HepG2 (cell line): ENCODE measurements at regions not wholly inside any gene's neighbourhood (a gene's known extent, or its start where the extent isn't known, plus 50 kb on each side); places are given as distances from the start of the nearest gene placed in this dataset.

ENCODE experiments used
- AGO1 ChIP-seq: fragments of 200-400 bp; formaldehyde crosslinking; IDR thresholded peaks from 2 replicates; pipeline ENCODE4 v1.6.1; 2017; ENCODE audit warnings: mild to moderate bottlenecking, low read depth, low read length, moderate library complexity; ENCODE audit not compliant: poor library complexity, severe bottlenecking
- EHMT2 ChIP-seq: fragments of 200-600 bp; sonication (generic); IDR thresholded peaks from 2 replicates; pipeline ENCODE4 v1.7.0; 2017; ENCODE audit warnings: antibody characterized with exemption, low read depth, low read length, borderline replicate concordance
- IRF2 ChIP-seq: IDR thresholded peaks from 2 replicates; pipeline ENCODE4 v1.6.1; 2018; ENCODE audit warnings: missing genetic modification reagents, missing compliant biosample characterization
- IRX3 ChIP-seq: sonication (generic); formaldehyde crosslinking; IDR thresholded peaks from 2 replicates; pipeline ENCODE4 v1.8.1; 2023; ENCODE audit warnings: mild to moderate bottlenecking, low read depth, missing genetic modification reagents, borderline replicate concordance
- ISX ChIP-seq: sonication (generic); formaldehyde crosslinking; conservative IDR thresholded peaks from 2 replicates; pipeline ENCODE4 v1.5.0; 2020; ENCODE audit warnings: missing genetic modification reagents
- JARID2 ChIP-seq: sonication (generic); formaldehyde crosslinking; IDR thresholded peaks from 2 replicates; pipeline ENCODE4 v1.8.1; 2023; ENCODE audit warnings: missing genetic modification reagents, inconsistent platforms; ENCODE audit not compliant: insufficient replicate concordance
- PHF8 ChIP-seq: sonication (generic); formaldehyde crosslinking; IDR thresholded peaks from 2 replicates; pipeline ENCODE4 v1.5.0; 2020; ENCODE audit warnings: missing genetic modification reagents
- SAP130 ChIP-seq: IDR thresholded peaks from 2 replicates; pipeline ENCODE4 v1.6.1; 2016; ENCODE audit warnings: low read depth
- SATB2 ChIP-seq: sonication (generic); formaldehyde crosslinking; IDR thresholded peaks from 2 replicates; pipeline ENCODE4 v1.5.0; 2020; ENCODE audit warnings: missing genetic modification reagents
- TBL1XR1 ChIP-seq: fragments of 150-350 bp; IDR thresholded peaks from 2 replicates; pipeline ENCODE4 v1.6.1; 2014; ENCODE audit warnings: borderline replicate concordance, low read length; ENCODE audit not compliant: partially characterized antibody
- ZNF253 ChIP-seq: sonication (generic); formaldehyde crosslinking; IDR thresholded peaks from 2 replicates; pipeline ENCODE4 v1.8.0; 2022; ENCODE audit warnings: mild to moderate bottlenecking, missing genetic modification reagents, borderline replicate concordance
- ZNF256 ChIP-seq: sonication (generic); formaldehyde crosslinking; conservative IDR thresholded peaks from 2 replicates; pipeline ENCODE4 v1.4.0; 2020; ENCODE audit warnings: missing genetic modification reagents
- ZNF274 ChIP-seq: sonication (generic); formaldehyde crosslinking; IDR thresholded peaks from 2 replicates; pipeline ENCODE4 v1.5.1; 2020; ENCODE audit warnings: mild to moderate bottlenecking, missing genetic modification reagents
- ZNF382 ChIP-seq: sonication (generic); formaldehyde crosslinking; IDR thresholded peaks from 2 replicates; pipeline ENCODE4 v1.5.0; 2020; ENCODE audit warnings: missing genetic modification reagents, mild to moderate bottlenecking, borderline replicate concordance
- ZNF431 ChIP-seq: sonication (generic); formaldehyde crosslinking; IDR thresholded peaks from 2 replicates; pipeline ENCODE4 v1.9.0; 2022; ENCODE audit warnings: missing genetic modification reagents, low read depth, mild to moderate bottlenecking, borderline replicate concordance
- ZNF468 ChIP-seq: sonication (generic); formaldehyde crosslinking; IDR thresholded peaks from 2 replicates; pipeline ENCODE4 v1.8.0; 2022; ENCODE audit warnings: mild to moderate bottlenecking, moderate library complexity, missing genetic modification reagents
- ZNF660 ChIP-seq: sonication (generic); formaldehyde crosslinking; IDR thresholded peaks from 2 replicates; pipeline ENCODE4 v1.5.1; 2020; ENCODE audit warnings: mild to moderate bottlenecking, low read depth, missing genetic modification reagents, borderline replicate concordance
- ZNF713 ChIP-seq: sonication (generic); formaldehyde crosslinking; IDR thresholded peaks from 2 replicates; pipeline ENCODE4 v1.4.0; 2020; ENCODE audit warnings: mild to moderate bottlenecking, missing genetic modification reagents
- ZSCAN12 ChIP-seq: sonication (generic); formaldehyde crosslinking; IDR thresholded peaks from 2 replicates; pipeline ENCODE4 v1.9.0; 2021; ENCODE audit warnings: mild to moderate bottlenecking, missing genetic modification reagents
- ZSCAN22 ChIP-seq: sonication (generic); formaldehyde crosslinking; IDR thresholded peaks from 2 replicates; pipeline ENCODE4 v1.4.0; 2020; ENCODE audit warnings: mild to moderate bottlenecking, missing genetic modification reagents
- ZXDC ChIP-seq: sonication (generic); formaldehyde crosslinking; IDR thresholded peaks from 2 replicates; pipeline ENCODE4 v1.5.0; 2020; ENCODE audit warnings: mild to moderate bottlenecking, missing genetic modification reagents
- TF ChIP-seq, protein P1 (sequence below): sonication (generic); formaldehyde crosslinking; IDR thresholded peaks from 2 replicates; pipeline ENCODE4 v1.4.0; 2020; ENCODE audit warnings: mild to moderate bottlenecking, missing genetic modification reagents
- TF ChIP-seq, protein P2 (sequence below): sonication (generic); formaldehyde crosslinking; IDR thresholded peaks from 2 replicates; pipeline ENCODE4 v1.4.0; 2020; ENCODE audit warnings: missing genetic modification reagents
- TF ChIP-seq, protein P3 (sequence below): sonication (generic); formaldehyde crosslinking; conservative IDR thresholded peaks from 2 replicates; pipeline ENCODE4 v1.4.0; 2020; ENCODE audit warnings: missing genetic modification reagents
- TF ChIP-seq, protein P4 (sequence below): sonication (generic); IDR thresholded peaks from 2 replicates; pipeline ENCODE4 v1.6.1; 2016; ENCODE audit warnings: low read depth, borderline replicate concordance

DNA sequence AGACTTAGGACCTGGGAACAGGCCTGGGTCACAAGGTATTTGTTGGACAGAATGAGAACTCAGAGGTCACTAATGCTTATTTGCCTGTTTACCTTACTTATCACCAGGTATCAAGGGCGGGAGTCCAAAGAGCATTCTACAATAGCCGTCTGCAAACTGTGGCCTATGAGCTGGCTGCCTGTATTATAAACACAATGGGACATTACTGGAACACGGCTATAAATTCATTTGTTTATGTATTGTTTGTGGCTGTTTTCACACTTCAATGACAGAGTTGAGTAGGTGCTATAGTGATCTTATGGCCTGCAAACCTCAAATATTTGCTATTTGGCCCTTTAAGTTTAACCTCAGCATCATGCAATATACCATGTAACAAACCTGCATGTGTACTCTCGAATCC is 76.6 kb upstream of the ASTN2 start (continued):
- TF ChIP-seq, protein P1, sequence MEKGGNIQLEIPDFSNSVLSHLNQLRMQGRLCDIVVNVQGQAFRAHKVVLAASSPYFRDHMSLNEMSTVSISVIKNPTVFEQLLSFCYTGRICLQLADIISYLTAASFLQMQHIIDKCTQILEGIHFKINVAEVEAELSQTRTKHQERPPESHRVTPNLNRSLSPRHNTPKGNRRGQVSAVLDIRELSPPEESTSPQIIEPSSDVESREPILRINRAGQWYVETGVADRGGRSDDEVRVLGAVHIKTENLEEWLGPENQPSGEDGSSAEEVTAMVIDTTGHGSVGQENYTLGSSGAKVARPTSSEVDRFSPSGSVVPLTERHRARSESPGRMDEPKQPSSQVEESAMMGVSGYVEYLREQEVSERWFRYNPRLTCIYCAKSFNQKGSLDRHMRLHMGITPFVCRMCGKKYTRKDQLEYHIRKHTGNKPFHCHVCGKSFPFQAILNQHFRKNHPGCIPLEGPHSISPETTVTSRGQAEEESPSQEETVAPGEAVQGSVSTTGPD (CRISPR knock-in tag), result no peak
- TF ChIP-seq ZNF256 (CRISPR knock-in tag) (no peak), ZSCAN22 (CRISPR knock-in tag) (no peak), EHMT2 (no peak; the same call in 1 of the 2 replicates), JARID2 (CRISPR knock-in tag) (no peak), ISX (no peak), ZNF274 (CRISPR knock-in tag) (no peak), IRX3 (CRISPR knock-in tag) (no peak), PHF8 (CRISPR knock-in tag) (no peak), ZNF468 (no peak), ZNF382 (no peak), ZNF713 (no peak), SAP130 (CRISPR knock-in tag) (peak; percentile 45; the same call in 1 of the 2 replicates), ZXDC (CRISPR knock-in tag) (no peak), ZNF660 (CRISPR knock-in tag) (no peak), AGO1 (no peak), TBL1XR1 (no peak), ZNF431 (CRISPR knock-in tag) (no peak), SATB2 (no peak), ZSCAN12 (CRISPR knock-in tag) (no peak), IRF2 (CRISPR knock-in tag) (0 out of 2 replicates have a peak, but pooled peaks have one; percentile 45), ZNF253 (CRISPR knock-in tag) (no peak)
- TF ChIP-seq, protein P2, sequence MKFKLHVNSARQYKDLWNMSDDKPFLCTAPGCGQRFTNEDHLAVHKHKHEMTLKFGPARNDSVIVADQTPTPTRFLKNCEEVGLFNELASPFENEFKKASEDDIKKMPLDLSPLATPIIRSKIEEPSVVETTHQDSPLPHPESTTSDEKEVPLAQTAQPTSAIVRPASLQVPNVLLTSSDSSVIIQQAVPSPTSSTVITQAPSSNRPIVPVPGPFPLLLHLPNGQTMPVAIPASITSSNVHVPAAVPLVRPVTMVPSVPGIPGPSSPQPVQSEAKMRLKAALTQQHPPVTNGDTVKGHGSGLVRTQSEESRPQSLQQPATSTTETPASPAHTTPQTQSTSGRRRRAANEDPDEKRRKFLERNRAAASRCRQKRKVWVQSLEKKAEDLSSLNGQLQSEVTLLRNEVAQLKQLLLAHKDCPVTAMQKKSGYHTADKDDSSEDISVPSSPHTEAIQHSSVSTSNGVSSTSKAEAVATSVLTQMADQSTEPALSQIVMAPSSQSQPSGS (CRISPR knock-in tag), result no peak
- TF ChIP-seq, protein P3, sequence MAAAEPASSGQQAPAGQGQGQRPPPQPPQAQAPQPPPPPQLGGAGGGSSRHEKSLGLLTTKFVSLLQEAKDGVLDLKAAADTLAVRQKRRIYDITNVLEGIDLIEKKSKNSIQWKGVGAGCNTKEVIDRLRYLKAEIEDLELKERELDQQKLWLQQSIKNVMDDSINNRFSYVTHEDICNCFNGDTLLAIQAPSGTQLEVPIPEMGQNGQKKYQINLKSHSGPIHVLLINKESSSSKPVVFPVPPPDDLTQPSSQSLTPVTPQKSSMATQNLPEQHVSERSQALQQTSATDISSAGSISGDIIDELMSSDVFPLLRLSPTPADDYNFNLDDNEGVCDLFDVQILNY (CRISPR knock-in tag), result no peak
- TF ChIP-seq, protein P4, sequence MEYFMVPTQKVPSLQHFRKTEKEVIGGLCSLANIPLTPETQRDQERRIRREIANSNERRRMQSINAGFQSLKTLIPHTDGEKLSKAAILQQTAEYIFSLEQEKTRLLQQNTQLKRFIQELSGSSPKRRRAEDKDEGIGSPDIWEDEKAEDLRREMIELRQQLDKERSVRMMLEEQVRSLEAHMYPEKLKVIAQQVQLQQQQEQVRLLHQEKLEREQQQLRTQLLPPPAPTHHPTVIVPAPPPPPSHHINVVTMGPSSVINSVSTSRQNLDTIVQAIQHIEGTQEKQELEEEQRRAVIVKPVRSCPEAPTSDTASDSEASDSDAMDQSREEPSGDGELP, result no peak
